ENCODE measurements at regions not wholly inside any gene's neighbourhood (a gene's known extent, or its start where the extent isn't known, plus 50 kb on each side); places are given as distances from the start of the nearest gene placed in this dataset.
A peak's percentile ranks its signal among the peaks of the same experiment; 100 is the strongest.

DNA sequence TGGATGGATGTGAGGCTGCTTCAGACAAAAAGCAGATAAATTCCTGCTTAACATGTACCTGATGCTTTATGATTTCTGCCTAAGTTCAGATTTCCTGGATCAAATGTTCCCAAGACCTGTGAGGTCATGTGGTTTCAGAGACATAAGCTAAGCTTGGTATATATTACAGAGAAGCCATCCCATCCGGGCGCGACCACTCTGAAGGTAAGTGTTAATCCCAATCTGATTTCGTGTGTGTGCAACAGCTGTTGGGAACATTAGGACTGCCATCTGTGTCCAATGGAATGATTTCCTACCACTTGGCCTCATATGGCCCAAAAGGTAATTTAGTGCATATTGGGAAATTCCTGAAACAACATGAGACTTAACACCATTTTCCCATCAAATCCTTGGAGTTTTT lies 199.1 kb downstream of the HS3ST3B1 start:
- H3K36me3 ChIP-seq, result no peaks in the 10 kb centered on the region
- H3K27me3 ChIP-seq (ENCODE audit: insufficient read depth, low read depth, severe bottlenecking), result no peaks in the 10 kb centered on the region
- TF ChIP-seq CTCF (IDR thresholded peaks at IDR 0.05; ENCODE audit: low read depth, low read length), result no peak
- DNase-seq, result peak; percentile 81
- H3K9me3 ChIP-seq (ENCODE audit: severe bottlenecking), result no peaks in the 10 kb centered on the region
- H3K27ac ChIP-seq, result no peak overlapping the region
- no peak overlapping the region for H3K4me3 ChIP-seq (ENCODE audit: low read depth, low read length)

GRCh38 chr17:14498812-14499211 lies 197.9 kb downstream of the HS3ST3B1 start:
- Histone ChIP-seq H3K9me3 (ENCODE audit: severe bottlenecking) (no peaks in the 10 kb centered on the region), H3K27me3 (ENCODE audit: insufficient read depth, low read depth, severe bottlenecking) (no peaks in the 10 kb centered on the region), H3K4me3 (ENCODE audit: low read depth, low read length) (no peak overlapping the region), H3K36me3 (no peaks in the 10 kb centered on the region), H3K27ac (no peak overlapping the region)
- no peak for DNase-seq
- no peak for TF ChIP-seq CTCF (IDR thresholded peaks at IDR 0.05; ENCODE audit: low read depth, low read length)

GRCh38 chr17:14494161-14494560 lies 193.3 kb downstream of the HS3ST3B1 start:
- Histone ChIP-seq H3K4me3 (ENCODE audit: low read depth, low read length) (no peak overlapping the region), H3K27me3 (ENCODE audit: insufficient read depth, low read depth, severe bottlenecking) (no peaks in the 10 kb centered on the region), H3K27ac (no peak overlapping the region), H3K36me3 (no peaks in the 10 kb centered on the region), H3K9me3 (ENCODE audit: severe bottlenecking) (no peaks in the 10 kb centered on the region)
- no peak for DNase-seq
- TF ChIP-seq CTCF (IDR thresholded peaks at IDR 0.05; ENCODE audit: low read depth, low read length), result no peak

- no peaks in the 10 kb centered on the region for H3K36me3 ChIP-seq
- H3K27ac ChIP-seq, result no peak overlapping the region
- no peak overlapping the region for H3K4me3 ChIP-seq (ENCODE audit: low read depth, low read length)
- no peaks in the 10 kb centered on the region for H3K27me3 ChIP-seq (ENCODE audit: insufficient read depth, low read depth, severe bottlenecking)
- no peak for DNase-seq
- H3K9me3 ChIP-seq (ENCODE audit: severe bottlenecking), result no peaks in the 10 kb centered on the region
- no peak for TF ChIP-seq CTCF (IDR thresholded peaks at IDR 0.05; ENCODE audit: low read depth, low read length)
These were observed 189.1 kb downstream of the HS3ST3B1 start for GRCh38 chr17:14489986-14490385.

DNA sequence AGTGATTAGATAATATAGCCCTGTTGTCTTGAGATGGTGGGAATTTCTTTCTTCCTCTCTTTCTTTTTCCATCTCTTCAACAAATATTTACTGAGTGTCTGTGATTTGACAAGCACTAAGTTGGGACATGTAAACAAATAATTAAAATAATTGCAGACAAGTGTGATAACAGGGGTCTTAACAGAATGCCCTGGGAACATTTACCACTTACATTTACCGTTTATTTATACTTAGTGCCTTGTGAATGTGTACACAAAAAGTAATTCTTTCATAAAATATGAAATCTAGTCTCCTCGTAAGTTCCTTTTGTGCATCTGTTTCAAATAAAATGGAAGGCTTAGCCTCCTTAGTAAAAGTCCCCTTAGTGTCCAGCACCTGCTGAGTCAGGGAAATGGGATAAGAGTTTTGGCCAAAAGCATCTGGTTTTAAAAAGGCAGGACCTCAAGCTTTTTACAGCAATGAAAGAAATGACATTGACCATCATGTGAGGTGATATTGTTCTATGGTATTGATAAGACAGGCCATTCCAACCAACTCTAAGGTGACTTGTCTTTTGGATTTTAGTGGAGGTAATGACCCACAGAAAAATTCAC lies 188.2 kb downstream of the HS3ST3B1 start:
- no peak for DNase-seq
- H3K27ac ChIP-seq, result no peak overlapping the region
- H3K9me3 ChIP-seq (ENCODE audit: severe bottlenecking), result no peaks in the 10 kb centered on the region
- no peaks in the 10 kb centered on the region for H3K36me3 ChIP-seq
- no peaks in the 10 kb centered on the region for H3K27me3 ChIP-seq (ENCODE audit: insufficient read depth, low read depth, severe bottlenecking)
- TF ChIP-seq CTCF (IDR thresholded peaks at IDR 0.05; ENCODE audit: low read depth, low read length), result no peak
- H3K4me3 ChIP-seq (ENCODE audit: low read depth, low read length), result no peak overlapping the region

- no peak overlapping the region for H3K27ac ChIP-seq
- H3K27me3 ChIP-seq (ENCODE audit: insufficient read depth, low read depth, severe bottlenecking), result no peaks in the 10 kb centered on the region
- no peak overlapping the region for H3K4me3 ChIP-seq (ENCODE audit: low read depth, low read length)
- no peak for DNase-seq
- H3K36me3 ChIP-seq, result no peaks in the 10 kb centered on the region
- no peaks in the 10 kb centered on the region for H3K9me3 ChIP-seq (ENCODE audit: severe bottlenecking)
- no peak for TF ChIP-seq CTCF (IDR thresholded peaks at IDR 0.05; ENCODE audit: low read depth, low read length)
These were observed 186.2 kb downstream of the HS3ST3B1 start for GRCh38 chr17:14487068-14487467.

Measured in WERI-Rb-1 (cell line).